Ascending aorta (tissue), 2 donors: ENCODE measurements at regions not wholly inside any gene's neighbourhood (a gene's known extent, or its start where the extent isn't known, plus 50 kb on each side); places are given as distances from the start of the nearest gene placed in this dataset.

ENCODE experiments used
- DNase-seq, 2 donors: peaks; one replicate each; pipeline ENCODE4 v3.0.0-alpha.2; 2019; ENCODE audit warnings: low spot score in 2 of 2
- H3K27ac ChIP-seq, 2 donors: fragments of 200-600 bp; sonication (generic); one replicate each; pipeline ENCODE4 v1.5.1; 2016 to 2017; ENCODE audit warnings: mild to moderate bottlenecking in 1 of 2
- H3K27me3 ChIP-seq: fragments of 200-600 bp; sonication (generic); one replicate; pipeline ENCODE4 v1.5.1; 2017
- H3K36me3 ChIP-seq, 2 donors: fragments of 200-600 bp; sonication (generic); one replicate each; pipeline ENCODE4 v1.5.1; 2016
- H3K4me1 ChIP-seq, 2 donors: fragments of 200-600 bp; sonication (generic); one replicate each; pipeline ENCODE4 v1.5.1; 2016 to 2017; ENCODE audit warnings: mild to moderate bottlenecking in 1 of 2
- H3K4me3 ChIP-seq, 2 donors: fragments of 200-600 bp; sonication (generic); one replicate each; pipeline ENCODE4 v1.5.1; 2016 to 2017; ENCODE audit warnings: mild to moderate bottlenecking in 1 of 2
- H3K9me3 ChIP-seq, 2 donors: fragments of 200-600 bp; sonication (generic); one replicate each; pipeline ENCODE4 v1.5.1; 2016
- CTCF ChIP-seq, 3 experiments: fragments of 200-600 bp in 2 of 3; fragments of 450-650 bp in 1 of 3; sonication (generic) in 2 of 3; IDR thresholded peaks; one replicate each; pipeline ENCODE4 v1.5.1; 2016 to 2019; ENCODE audit warnings: antibody characterized with exemption in 3 of 3, mild to moderate bottlenecking in 1 of 3, moderate library complexity in 1 of 3
- intact Hi-C: fragments of 100-400 bp; cut with DNase I; formaldehyde crosslinking; loops from one replicate; pipeline ENCODE4 v1.15.1; 2023

- DNase-seq: no peak
- H3K9me3 ChIP-seq: no peaks in the 10 kb centered on the region
- no peak overlapping the region for H3K4me3 ChIP-seq
- no peaks in the 10 kb centered on the region for H3K27me3 ChIP-seq
- H3K4me1 ChIP-seq: peaks cover 0 to 21% of the 10 kb centered on the region in 2 donors
- H3K36me3 ChIP-seq: no peaks in the 10 kb centered on the region
- intact Hi-C loops: no loop called here
- TF ChIP-seq CTCF (IDR thresholded peaks at IDR 0.05): no peak
- H3K27ac ChIP-seq: peak overlapping the region; percentile 68 to 72
These were observed 545.9 kb downstream of the PLPP3 start for GRCh38 chr1:56033321-56034037.

GRCh38 chr1:56032096-56032676, 547.2 kb downstream of the PLPP3 start:
- Histone ChIP-seq H3K4me3 (no peak overlapping the region), H3K4me1 (peaks cover 0 to 21% of the 10 kb centered on the region in 2 donors), H3K9me3 (no peaks in the 10 kb centered on the region), H3K27me3 (no peaks in the 10 kb centered on the region), H3K36me3 (no peaks in the 10 kb centered on the region), H3K27ac (peak overlapping the region; percentile 7 to 68)
- no peak for TF ChIP-seq CTCF (IDR thresholded peaks at IDR 0.05)
- intact Hi-C loops: no loop called here
- DNase-seq: no peak

DNA sequence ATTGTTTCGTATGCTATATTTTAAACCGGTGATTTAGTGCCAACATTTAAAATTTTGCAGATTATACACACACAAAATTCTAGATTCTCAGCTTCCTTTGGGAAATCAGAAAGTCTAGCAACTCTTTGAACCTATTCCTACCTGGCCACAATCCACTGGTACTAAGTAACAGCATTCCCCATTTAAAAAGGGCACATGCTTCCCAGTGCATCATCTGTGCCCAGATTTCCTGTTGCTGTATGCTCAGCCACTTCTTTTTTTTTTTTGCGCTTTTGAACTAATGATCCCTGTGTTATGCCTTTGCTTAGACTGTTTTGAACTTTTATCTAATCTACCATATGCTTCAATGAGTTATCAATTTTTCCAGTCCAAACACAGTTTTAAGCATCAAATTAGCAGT, 548.4 kb downstream of the PLPP3 start:
- Histone ChIP-seq H3K9me3 (no peaks in the 10 kb centered on the region), H3K36me3 (no peaks in the 10 kb centered on the region), H3K27me3 (no peaks in the 10 kb centered on the region), H3K27ac (no peak overlapping the region), H3K4me3 (no peak overlapping the region), H3K4me1 (peaks cover 0 to 21% of the 10 kb centered on the region in 2 donors)
- no peak for TF ChIP-seq CTCF (IDR thresholded peaks at IDR 0.05)
- no peak for DNase-seq
- intact Hi-C loops: no loop called here

DNA sequence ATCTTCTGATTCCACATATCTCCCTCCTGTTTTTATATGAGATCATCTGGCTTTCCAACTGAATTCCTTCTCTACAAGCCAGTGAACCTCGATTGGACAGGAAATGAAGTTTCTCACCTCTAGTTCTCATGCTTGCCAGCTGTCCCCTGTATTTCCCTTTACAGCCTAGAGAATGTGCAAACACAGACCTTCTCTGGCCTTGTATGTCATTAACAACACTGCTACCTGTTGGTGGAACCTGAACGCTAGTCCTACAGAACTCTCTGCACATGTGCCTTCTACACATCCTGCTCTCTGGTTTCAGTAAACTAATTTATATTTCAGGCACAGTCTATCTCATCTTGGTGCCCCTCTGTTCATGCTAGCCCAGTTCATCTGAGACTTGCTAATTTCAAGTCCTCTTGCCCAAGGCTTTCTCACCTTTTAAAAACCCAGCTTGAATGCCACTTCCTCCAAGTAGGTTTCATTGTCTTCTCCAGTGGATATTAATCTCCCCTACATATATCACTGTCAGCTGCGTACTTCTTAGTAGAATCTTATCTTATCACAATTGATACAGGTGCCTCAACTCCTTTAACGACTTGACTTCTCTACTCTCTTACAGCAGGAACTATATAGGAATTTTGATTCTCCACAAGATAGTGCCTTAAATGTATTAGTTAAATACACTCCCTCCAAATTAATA, 549.9 kb downstream of the PLPP3 start:
- Histone ChIP-seq H3K9me3 (no peaks in the 10 kb centered on the region), H3K4me1 (peaks cover 0 to 14% of the 10 kb centered on the region in 2 donors), H3K27ac (no peak overlapping the region), H3K36me3 (no peaks in the 10 kb centered on the region), H3K27me3 (no peaks in the 10 kb centered on the region), H3K4me3 (no peak overlapping the region)
- no peak for TF ChIP-seq CTCF (IDR thresholded peaks at IDR 0.05)
- no peak for DNase-seq
- intact Hi-C loops: no loop called here

DNA sequence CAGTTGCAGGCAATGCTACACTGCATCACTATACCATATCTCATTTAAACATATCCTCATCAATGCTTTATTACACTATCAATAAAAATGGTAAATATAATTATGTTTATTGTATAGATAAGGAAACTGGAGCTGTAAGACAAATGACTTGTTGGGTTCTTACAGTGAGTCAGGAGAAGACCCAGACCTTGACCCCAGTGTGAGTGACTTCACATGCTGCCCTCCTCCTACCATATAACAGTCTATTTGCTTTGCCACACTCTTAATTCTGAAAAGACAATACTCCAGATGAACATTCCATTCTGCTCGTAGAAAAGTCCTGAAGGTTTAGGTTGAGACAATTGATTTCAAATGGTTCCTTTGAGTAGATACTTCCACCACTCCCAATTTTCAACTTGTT, 550.5 kb downstream of the PLPP3 start:
- no peak overlapping the region for H3K4me3 ChIP-seq
- H3K27me3 ChIP-seq: no peaks in the 10 kb centered on the region
- H3K4me1 ChIP-seq: peaks cover 0 to 9% of the 10 kb centered on the region in 2 donors
- no peak overlapping the region for H3K27ac ChIP-seq
- TF ChIP-seq CTCF (IDR thresholded peaks at IDR 0.05): no peak
- H3K9me3 ChIP-seq: no peaks in the 10 kb centered on the region
- H3K36me3 ChIP-seq: no peaks in the 10 kb centered on the region
- DNase-seq: no peak
- intact Hi-C loops: no loop called here
